ES-I3 (cell line): ENCODE measurements at regions not wholly inside any gene's neighbourhood (a gene's known extent, or its start where the extent isn't known, plus 50 kb on each side); places are given as distances from the start of the nearest gene placed in this dataset.

Experiments
- H3K36me3 ChIP-seq: 2 replicates; pipeline ENCODE4 v1.6.1; 2013; ENCODE audit warnings: mild to moderate bottlenecking, low read length, control low read depth, moderate library complexity; ENCODE audit not compliant: insufficient read depth
- H3K4me1 ChIP-seq: 2 replicates; pipeline ENCODE4 v1.6.1; 2013; ENCODE audit warnings: mild to moderate bottlenecking, control low read depth, low read length; ENCODE audit not compliant: insufficient read depth
- H3K9ac ChIP-seq: 2 replicates; pipeline ENCODE4 v1.6.1; 2013; ENCODE audit warnings: low read depth, mild to moderate bottlenecking, low read length, moderate library complexity
- H3K9me3 ChIP-seq: 2 replicates; pipeline ENCODE4 v1.6.1; 2013; ENCODE audit warnings: mild to moderate bottlenecking, low read length, moderate library complexity; ENCODE audit not compliant: control insufficient read depth, insufficient read depth

DNA sequence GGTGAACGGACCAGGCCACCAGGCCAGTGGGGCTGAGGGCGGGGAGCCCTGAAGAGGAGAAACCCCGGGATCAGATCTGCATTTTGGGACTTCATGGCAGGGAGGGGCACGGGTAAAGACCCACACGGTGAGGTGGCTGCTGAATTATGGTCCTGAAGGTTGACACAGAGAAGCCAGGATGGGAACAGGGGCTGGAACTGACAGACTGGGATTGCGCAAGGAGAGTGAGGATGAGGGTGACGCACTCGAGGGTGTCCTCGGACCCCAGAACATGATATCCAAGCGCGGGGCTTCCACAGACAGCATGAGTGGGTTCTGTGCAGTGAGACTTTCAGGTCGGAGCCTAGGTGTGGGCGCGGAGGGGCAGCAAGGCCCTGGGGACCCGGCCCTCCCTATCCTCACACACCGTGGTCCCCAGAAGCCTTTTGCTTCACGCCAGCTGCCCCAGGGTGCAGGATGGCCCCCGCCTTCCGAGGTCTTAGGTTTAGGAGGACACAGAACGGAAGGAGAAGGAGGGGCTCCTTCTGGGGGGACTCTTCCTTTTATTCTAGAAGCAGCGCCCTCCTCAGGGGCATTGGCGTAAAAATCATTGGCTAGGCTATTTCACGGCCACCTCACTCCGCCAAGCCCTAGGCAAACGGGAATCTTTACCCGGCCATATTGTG is 416.8 kb upstream of the HS6ST1 start:
- H3K4me1 ChIP-seq = peaks cover 4% of the 10 kb centered on the region; the same call in 1 of the 2 replicates
- no peaks in the 10 kb centered on the region for H3K9me3 ChIP-seq
- no peak overlapping the region for H3K9ac ChIP-seq
- no peaks in the 10 kb centered on the region for H3K36me3 ChIP-seq

DNA sequence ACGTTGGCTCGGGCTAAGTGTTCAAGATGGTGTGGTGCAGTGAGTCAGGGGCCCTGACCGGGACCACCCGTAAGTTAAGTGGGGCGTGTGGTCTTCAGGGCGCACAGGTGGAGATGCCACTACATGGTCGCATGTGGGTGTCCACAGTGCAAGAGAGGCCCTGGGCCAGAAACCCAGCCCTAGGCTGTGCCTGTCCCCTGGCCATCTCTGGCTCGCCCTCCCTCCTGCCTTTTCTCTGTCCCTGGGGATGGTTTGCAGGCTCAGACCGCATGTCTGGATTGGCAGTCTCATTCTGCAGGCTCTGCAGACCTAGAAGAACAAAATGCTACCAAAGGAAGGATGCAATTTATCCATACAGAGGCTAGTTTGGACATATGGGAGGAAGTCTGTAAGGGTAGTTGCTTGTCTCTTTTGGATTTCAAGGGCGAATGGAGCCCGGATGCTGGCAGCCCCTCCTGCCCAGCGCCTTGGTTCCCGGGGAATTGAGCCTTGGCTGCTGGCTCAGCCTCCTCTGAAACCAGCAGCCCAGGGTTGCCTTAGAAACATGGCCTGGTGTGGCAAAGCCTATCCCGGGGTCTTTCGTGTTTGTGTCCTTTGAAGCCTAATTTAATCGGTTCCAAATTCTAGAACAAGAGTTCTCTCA is 417.5 kb upstream of the HS6ST1 start:
- Histone ChIP-seq H3K9ac (no peak overlapping the region), H3K36me3 (no peaks in the 10 kb centered on the region), H3K4me1 (peaks cover 4% of the 10 kb centered on the region; the same call in 1 of the 2 replicates), H3K9me3 (no peaks in the 10 kb centered on the region)

DNA sequence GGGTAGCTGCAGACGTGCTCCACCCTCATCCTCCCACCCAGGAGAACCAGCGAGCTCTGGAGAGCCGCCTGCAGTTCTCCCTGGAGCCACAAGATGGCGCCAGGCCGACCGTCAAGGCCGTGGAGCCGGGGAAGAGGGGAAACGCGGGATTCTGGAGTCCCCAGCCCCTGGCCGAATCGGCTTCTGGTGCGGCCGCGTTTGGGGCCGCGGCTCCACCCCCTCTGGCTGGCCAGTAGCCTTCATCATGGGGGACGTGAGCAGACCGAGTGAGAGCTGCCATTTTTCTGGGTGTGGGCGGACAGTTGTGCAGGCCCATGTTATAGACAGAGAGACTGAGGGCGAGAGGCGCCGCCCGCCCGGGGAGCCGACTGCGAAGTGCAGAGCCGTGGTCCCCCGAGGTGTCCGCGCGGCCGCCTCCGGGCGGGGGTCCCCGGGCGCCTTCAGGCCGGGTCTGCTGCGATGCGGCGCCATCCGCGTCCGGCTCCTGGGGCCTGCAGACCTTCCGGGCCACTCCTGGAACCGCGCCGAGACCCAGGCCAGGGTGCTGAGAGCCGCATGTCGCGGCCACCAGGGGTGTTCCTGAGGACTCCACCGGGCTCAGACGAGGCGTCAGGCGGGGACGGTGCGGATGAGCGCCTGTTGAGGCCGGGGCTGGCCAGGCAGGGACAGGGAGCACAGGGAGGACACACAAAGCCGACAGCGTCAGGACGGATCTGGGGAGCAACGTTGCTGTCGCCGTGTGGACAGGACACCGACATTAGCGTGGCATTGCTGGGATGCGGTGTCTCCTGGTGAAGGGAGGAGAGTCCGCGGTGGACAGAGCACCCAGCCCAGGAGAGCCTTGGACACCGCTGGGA is 418.2 kb upstream of the HS6ST1 start:
- no peaks in the 10 kb centered on the region for H3K36me3 ChIP-seq
- peak overlapping the region; percentile 31; the same call in 1 of the 2 replicates for H3K9ac ChIP-seq
- no peaks in the 10 kb centered on the region for H3K9me3 ChIP-seq
- peaks cover 4% of the 10 kb centered on the region; the same call in 1 of the 2 replicates for H3K4me1 ChIP-seq

DNA sequence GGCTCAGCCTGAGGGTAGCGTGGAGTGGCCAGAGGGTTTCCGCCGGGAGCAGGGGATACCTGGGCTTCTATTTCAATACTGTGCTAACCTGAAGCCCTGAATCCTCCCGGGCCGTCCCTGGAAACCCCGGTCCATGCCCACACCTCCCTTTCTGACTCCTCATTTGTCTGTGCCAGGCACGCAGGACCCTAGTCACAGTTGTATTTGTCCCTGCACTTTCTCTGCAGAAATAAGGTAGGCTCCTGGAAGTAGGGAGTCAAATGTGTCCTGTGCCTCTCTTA is 418.8 kb upstream of the HS6ST1 start:
- Histone ChIP-seq H3K36me3 (no peaks in the 10 kb centered on the region), H3K9me3 (no peaks in the 10 kb centered on the region), H3K9ac (no peak overlapping the region), H3K4me1 (peaks cover 4% of the 10 kb centered on the region; the same call in 1 of the 2 replicates)

DNA sequence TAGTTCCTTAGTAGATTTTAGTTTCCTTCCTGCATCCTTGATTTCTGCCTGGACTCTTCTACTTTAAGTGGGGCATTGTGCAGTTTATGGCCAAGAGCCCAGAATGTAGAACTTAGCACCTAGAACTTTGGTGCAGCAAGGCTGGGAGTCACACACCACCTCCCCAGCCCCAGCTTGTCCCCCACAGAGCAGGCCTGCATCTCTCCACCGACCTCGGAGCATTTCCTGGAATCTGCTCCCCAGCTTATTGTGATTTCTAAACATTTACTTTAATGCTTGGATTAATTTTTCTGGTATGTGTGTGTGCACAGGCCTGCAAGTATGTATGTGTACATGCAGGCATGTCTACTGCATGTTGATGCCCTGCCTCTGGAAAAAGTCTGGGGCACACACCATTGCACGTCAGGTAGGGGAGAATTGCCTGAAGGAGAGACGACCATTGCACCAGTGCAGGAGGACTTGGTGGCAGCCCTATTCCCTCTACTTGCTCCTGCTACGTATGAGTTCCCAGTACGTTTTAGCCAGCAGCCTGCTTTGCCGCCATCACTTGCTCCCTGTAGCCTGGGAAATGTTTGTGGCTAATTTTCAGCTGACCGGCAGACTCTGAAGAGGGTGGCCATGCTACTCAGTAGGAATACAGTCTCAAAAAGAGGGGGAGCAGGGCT is 419.9 kb upstream of the HS6ST1 start:
- peaks cover 4% of the 10 kb centered on the region; the same call in 1 of the 2 replicates for H3K4me1 ChIP-seq
- H3K9me3 ChIP-seq = no peaks in the 10 kb centered on the region
- no peaks in the 10 kb centered on the region for H3K36me3 ChIP-seq
- no peak overlapping the region for H3K9ac ChIP-seq

DNA sequence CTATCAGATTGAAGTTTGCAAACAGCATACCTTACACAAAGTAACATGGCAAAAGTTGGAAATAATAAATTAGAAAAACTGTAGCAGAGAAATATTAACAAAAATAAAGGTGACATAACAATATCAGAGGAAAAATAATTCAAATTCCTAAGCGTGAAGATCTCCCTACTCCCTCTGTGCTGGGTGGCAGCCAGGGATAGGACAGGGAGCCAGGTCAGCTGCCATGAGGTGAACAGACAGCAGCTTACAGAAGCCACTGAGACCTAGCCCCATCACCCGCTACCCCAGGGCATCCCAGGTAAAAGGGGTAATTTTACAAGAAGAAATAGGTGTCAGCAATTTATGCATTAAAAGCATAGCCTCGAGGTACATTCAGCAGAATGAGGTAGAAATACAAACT is 423.8 kb upstream of the HS6ST1 start:
- Histone ChIP-seq H3K9ac (no peak overlapping the region), H3K9me3 (no peaks in the 10 kb centered on the region), H3K36me3 (no peaks in the 10 kb centered on the region), H3K4me1 (no peaks in the 10 kb centered on the region)

DNA sequence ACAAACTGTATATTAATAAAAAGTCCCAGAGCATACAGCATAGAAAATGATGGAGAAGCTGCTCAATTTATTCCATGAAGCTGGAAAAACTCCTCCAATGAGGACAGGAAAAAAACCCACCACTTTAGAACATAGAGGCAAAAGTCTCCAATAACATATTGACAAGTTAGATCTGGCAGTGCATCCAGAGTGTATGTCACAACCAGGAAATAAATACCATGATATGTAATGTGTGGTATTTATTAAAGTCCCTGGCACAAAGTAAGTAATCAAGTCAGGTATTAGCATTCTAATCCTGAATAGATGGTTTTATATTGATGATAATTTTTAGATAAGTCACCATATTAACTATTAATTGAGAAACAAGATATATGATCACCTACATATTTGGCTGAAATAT is 427.3 kb upstream of the HS6ST1 start:
- H3K9me3 ChIP-seq = no peaks in the 10 kb centered on the region
- no peaks in the 10 kb centered on the region for H3K36me3 ChIP-seq
- H3K9ac ChIP-seq = no peak overlapping the region
- H3K4me1 ChIP-seq = no peaks in the 10 kb centered on the region

DNA sequence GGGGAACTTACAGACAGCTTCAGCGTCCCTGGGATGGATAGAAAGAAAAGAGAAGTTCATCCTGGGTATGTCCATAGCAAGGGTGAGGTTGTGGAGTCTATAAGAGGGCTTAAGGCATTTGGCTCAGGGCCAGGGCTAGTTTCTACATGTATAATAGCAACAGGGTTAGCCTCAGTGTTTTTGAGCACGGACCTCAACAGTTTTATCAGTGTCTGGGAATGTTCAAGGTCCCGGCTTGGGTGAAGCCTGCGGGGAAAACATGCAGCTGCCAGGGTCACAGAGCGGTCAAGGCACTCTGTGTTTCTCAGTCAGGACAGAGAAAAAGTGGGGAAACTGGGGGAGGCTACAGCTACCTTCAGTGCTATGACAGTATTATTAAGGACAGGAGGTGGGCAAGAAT is 427.7 kb upstream of the HS6ST1 start:
- H3K9me3 ChIP-seq = no peaks in the 10 kb centered on the region
- no peak overlapping the region for H3K9ac ChIP-seq
- no peaks in the 10 kb centered on the region for H3K4me1 ChIP-seq
- no peaks in the 10 kb centered on the region for H3K36me3 ChIP-seq

DNA sequence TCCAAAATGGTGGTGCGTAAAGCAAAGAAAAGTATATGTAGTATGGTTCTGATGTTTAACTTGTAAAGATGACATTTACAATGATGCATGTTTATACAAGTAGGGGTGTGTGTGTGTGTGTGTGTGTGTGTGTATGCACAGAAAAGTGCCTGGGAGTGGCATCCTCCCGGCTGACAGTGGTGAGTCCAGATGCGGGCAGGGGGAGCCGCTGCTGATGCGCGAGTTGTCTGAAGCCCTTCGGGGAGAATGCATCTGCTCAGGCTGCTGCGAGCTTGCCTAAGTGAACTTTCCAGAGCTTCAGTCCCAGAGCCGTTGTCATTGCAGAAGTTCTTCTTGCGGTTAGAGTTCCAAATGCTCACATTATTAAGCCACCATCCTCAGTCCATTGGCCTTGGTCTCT is 429.7 kb upstream of the HS6ST1 start:
- Histone ChIP-seq H3K4me1 (no peaks in the 10 kb centered on the region), H3K9me3 (no peaks in the 10 kb centered on the region), H3K9ac (no peak overlapping the region), H3K36me3 (no peaks in the 10 kb centered on the region)

DNA sequence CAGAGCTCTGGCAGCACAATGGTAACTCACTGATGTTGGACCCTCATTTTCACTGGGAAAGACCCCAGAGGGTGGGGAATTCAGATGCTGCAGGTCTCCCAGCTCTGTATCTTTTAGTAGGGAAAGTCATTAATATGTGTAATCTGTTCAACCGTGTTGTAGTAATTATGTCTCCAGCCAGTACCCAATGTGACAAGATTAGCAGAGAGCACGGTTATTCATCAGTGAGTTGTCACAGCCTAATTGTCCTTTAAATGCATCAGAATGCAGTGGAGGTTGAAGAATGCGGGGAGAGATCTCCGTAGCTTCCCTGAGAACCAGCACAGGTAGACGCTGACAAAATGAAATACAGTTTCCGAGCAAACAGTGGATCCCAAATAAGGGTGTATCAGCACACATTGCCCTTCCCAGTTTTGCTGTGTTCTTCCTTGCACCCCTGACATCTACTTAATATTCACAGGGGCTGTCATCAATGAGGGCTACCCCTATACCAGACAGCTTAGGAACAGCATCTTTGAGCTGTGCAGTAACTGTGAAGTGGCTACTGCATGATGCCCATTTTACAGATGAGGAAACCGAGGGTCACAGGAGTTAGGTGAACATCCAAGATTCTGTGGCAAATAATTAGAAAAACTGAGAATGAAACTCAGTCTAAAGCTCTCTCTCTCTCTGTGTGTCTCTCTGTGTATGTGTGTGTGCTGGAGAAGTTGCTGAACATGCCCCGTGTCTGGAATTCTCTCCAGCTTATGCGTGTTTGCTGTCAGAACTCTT is 430.4 kb upstream of the HS6ST1 start:
- H3K9me3 ChIP-seq = no peaks in the 10 kb centered on the region
- 0 out of 2 replicates have a peak, but pooled peaks cover 4% of the 10 kb centered on the region for H3K4me1 ChIP-seq
- no peak overlapping the region for H3K9ac ChIP-seq
- no peaks in the 10 kb centered on the region for H3K36me3 ChIP-seq

DNA sequence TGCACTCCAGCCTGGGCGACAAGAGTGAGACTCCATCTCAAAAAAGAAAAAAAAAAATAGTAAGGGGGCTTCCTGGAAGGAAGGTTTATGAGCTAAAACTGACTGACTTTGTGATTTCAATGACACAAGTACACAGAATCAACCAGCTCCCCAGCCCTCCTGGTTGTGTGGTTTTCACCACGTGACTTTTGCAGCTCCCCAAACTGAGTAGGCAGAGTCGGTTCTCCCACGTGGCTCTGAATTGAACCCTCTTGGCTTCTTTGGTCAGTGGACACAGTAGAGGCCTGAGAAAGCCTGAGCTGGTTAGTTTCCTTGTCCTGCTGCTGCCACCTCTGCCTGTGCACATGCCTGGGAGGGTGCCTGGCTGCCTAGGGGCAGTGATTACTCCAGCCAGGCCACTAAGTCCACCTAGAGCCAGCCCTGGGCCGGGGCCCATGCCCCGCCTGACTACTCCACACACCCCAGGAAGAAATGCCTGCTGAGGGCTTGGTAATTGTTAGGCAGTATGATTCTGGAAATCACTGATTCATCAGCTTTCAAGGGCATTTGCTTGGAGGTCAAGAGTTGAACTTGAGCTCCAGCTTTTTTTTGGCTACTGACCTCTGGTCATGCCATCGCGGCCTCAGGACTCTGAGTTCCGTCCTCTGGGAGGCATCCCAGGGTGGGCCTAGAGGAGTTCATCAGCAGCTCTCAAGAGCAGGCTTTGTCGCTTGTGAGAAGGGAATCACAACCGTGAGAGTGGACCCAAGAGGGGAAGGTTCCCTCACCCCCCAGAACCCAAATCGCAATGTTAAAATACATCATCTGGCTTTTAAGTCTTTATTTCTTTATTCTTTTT is 431.9 kb upstream of the HS6ST1 start:
- no peak overlapping the region for H3K9ac ChIP-seq
- H3K9me3 ChIP-seq = no peaks in the 10 kb centered on the region
- H3K36me3 ChIP-seq = no peaks in the 10 kb centered on the region
- H3K4me1 ChIP-seq = 0 out of 2 replicates have a peak, but pooled peaks cover 4% of the 10 kb centered on the region

DNA sequence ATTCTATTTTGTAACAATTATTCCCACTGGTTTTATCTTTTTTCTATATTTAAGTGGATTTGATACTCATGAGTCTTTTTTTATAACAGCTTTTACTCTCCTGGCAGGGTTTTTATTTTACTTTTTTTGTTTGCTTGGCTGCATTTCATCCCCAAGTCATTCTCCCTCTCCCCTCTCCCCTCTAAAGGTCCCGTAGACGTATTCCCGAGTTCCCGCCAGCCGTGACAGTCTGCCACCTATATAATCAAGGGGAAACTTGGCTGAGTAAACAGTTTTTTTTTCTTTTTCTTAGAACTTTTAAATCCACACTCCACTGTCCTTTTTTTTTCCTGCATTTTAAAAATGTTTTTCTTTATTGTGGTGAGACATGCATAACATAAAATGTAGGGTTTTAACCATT is 433.1 kb upstream of the HS6ST1 start:
- Histone ChIP-seq H3K9me3 (no peaks in the 10 kb centered on the region), H3K4me1 (0 out of 2 replicates have a peak, but pooled peaks cover 4% of the 10 kb centered on the region), H3K36me3 (no peaks in the 10 kb centered on the region), H3K9ac (no peak overlapping the region)

DNA sequence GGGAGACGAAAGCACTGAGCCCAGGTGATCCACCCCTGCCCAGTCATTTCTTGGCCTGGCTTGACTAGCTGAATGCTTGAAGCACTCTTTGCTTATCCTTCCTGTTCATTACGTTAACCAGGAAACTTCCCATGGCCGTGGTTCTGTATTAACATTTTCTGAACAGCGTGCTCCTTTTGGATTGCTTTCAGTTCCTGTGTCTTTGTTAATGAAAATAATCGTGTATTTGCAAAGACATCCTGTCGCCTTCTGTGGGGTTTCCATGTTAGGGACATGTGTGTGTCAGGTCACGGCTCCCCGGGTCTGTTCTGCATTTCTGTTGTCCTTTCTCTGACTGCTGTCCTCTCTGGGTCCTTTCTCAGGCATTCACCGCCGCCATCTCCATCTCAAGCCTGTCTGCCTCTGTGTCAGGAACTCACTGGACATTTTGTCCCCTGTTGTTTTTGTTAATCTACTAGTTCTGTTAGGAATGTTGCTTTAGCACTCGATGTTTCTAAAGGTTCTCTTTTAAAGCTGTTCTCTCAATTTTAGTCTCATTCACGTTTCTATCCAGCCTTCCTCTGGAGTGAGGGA is 434.1 kb upstream of the HS6ST1 start:
- Histone ChIP-seq H3K9ac (no peak overlapping the region), H3K9me3 (no peaks in the 10 kb centered on the region), H3K36me3 (no peaks in the 10 kb centered on the region), H3K4me1 (0 out of 2 replicates have a peak, but pooled peaks cover 4% of the 10 kb centered on the region)
